ENCODE measurements at regions not wholly inside any gene's neighbourhood (a gene's known extent, or its start where the extent isn't known, plus 50 kb on each side); places are given as distances from the start of the nearest gene placed in this dataset.

DNA sequence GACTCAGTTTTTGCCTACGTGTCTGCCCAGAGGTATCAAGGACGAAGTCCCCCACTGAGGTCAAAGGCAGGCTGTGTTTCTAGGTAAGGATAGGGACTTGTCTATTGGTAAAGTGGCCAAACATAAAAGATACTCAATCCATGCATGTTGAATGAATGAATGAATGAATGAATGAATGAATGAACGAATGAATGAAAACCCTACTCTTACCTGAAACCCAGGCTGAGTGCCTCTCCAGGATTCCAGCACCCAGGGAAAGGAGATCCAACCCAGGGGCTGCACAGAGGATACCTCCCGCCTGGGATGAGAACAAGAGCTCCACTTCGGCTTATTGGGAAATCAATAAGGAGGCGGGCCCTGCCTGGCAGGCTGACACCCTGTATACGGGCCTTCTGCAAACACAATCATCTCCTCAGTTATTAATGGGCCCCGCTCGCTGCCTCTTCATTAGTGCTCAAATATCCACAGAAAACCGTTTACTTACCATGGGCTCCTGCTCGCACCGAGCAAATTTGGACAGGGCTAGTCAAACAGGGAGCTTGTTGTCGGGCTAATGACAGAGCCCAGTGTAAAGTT, 177.4 kb downstream of the BUD13 start:
- TF ChIP-seq FOXM1 (IDR thresholded peaks at IDR 0.05; ENCODE audit: low read depth) = no peak
- no peak for TF ChIP-seq EZH2phosphoT487 (IDR thresholded peaks at IDR 0.05; ENCODE audit: borderline replicate concordance, low read depth)
- TF ChIP-seq, protein P1, sequence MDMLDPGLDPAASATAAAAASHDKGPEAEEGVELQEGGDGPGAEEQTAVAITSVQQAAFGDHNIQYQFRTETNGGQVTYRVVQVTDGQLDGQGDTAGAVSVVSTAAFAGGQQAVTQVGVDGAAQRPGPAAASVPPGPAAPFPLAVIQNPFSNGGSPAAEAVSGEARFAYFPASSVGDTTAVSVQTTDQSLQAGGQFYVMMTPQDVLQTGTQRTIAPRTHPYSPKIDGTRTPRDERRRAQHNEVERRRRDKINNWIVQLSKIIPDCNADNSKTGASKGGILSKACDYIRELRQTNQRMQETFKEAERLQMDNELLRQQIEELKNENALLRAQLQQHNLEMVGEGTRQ (IDR thresholded peaks at IDR 0.05; ENCODE audit: borderline replicate concordance, low read depth, low read length) = no peak
- no peak for TF ChIP-seq EP300 (IDR thresholded peaks at IDR 0.05; ENCODE audit: borderline replicate concordance in 1 of 2, low read depth in 1 of 2, low read length in 1 of 2)
- TF ChIP-seq, protein P2, sequence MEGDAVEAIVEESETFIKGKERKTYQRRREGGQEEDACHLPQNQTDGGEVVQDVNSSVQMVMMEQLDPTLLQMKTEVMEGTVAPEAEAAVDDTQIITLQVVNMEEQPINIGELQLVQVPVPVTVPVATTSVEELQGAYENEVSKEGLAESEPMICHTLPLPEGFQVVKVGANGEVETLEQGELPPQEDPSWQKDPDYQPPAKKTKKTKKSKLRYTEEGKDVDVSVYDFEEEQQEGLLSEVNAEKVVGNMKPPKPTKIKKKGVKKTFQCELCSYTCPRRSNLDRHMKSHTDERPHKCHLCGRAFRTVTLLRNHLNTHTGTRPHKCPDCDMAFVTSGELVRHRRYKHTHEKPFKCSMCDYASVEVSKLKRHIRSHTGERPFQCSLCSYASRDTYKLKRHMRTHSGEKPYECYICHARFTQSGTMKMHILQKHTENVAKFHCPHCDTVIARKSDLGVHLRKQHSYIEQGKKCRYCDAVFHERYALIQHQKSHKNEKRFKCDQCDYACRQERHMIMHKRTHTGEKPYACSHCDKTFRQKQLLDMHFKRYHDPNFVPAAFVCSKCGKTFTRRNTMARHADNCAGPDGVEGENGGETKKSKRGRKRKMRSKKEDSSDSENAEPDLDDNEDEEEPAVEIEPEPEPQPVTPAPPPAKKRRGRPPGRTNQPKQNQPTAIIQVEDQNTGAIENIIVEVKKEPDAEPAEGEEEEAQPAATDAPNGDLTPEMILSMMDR (IDR thresholded peaks at IDR 0.05) = no peak
- TF ChIP-seq, protein P3, sequence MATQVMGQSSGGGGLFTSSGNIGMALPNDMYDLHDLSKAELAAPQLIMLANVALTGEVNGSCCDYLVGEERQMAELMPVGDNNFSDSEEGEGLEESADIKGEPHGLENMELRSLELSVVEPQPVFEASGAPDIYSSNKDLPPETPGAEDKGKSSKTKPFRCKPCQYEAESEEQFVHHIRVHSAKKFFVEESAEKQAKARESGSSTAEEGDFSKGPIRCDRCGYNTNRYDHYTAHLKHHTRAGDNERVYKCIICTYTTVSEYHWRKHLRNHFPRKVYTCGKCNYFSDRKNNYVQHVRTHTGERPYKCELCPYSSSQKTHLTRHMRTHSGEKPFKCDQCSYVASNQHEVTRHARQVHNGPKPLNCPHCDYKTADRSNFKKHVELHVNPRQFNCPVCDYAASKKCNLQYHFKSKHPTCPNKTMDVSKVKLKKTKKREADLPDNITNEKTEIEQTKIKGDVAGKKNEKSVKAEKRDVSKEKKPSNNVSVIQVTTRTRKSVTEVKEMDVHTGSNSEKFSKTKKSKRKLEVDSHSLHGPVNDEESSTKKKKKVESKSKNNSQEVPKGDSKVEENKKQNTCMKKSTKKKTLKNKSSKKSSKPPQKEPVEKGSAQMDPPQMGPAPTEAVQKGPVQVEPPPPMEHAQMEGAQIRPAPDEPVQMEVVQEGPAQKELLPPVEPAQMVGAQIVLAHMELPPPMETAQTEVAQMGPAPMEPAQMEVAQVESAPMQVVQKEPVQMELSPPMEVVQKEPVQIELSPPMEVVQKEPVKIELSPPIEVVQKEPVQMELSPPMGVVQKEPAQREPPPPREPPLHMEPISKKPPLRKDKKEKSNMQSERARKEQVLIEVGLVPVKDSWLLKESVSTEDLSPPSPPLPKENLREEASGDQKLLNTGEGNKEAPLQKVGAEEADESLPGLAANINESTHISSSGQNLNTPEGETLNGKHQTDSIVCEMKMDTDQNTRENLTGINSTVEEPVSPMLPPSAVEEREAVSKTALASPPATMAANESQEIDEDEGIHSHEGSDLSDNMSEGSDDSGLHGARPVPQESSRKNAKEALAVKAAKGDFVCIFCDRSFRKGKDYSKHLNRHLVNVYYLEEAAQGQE (IDR thresholded peaks at IDR 0.05; ENCODE audit: low read depth, low read length) = no peak
- no peak for TF ChIP-seq POLR2AphosphoS5 (IDR thresholded peaks at IDR 0.05; ENCODE audit: low read depth, low read length)
- TF ChIP-seq ELF1 (IDR thresholded peaks at IDR 0.05) = no peak
- TF ChIP-seq FOSL2 (IDR thresholded peaks at IDR 0.05; ENCODE audit: borderline replicate concordance, low read depth) = no peak
- no peak for TF ChIP-seq RCOR1 (IDR thresholded peaks at IDR 0.05; ENCODE audit: low read length)
- TF ChIP-seq, protein P4, sequence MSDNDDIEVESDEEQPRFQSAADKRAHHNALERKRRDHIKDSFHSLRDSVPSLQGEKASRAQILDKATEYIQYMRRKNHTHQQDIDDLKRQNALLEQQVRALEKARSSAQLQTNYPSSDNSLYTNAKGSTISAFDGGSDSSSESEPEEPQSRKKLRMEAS (IDR thresholded peaks at IDR 0.05; ENCODE audit: low read depth) = no peak
- no peak for TF ChIP-seq YY1 (IDR thresholded peaks at IDR 0.05; ENCODE audit: low read depth)

Measured in SK-N-SH (cell line).